Activated CD4-positive, CD25-positive, alpha-beta regulatory T cell treated with anti-CD3 and anti-CD28 coated beads, Interleukin-2, amount 50 U/mL, for 24 hours (primary cell): ENCODE measurements at regions not wholly inside any gene's neighbourhood (a gene's known extent, or its start where the extent isn't known, plus 50 kb on each side); places are given as distances from the start of the nearest gene placed in this dataset.

Source experiments
- ATAC-seq, 2 donors: fragments of 150-1000 bp; cut with Tn5 transposase; one replicate each; pipeline ENCODE4 v1.10.0; 2021; ENCODE audit warnings: mild to moderate bottlenecking in 1 of 2, moderate library complexity in 1 of 2

- no peak for ATAC-seq
Observed at GRCh38 chr5:112024769-112025168, 267.8 kb upstream of the NREP start.

- no peak for ATAC-seq
Observed at GRCh38 chr5:112024221-112024620, 267.2 kb upstream of the NREP start.

GRCh38 chr5:112023766-112024165 lies 266.8 kb upstream of the NREP start:
- no peak for ATAC-seq

- ATAC-seq = no peak
Observed at GRCh38 chr5:112018846-112019245, 261.9 kb upstream of the NREP start.

- no peak for ATAC-seq
Observed at GRCh38 chr5:112016980-112017379, 260.0 kb upstream of the NREP start.

- ATAC-seq = no peak
Observed at GRCh38 chr5:112014783-112015395, 257.9 kb upstream of the NREP start.

- ATAC-seq = no peak
Observed at GRCh38 chr5:112013660-112014059, 256.7 kb upstream of the NREP start.

- ATAC-seq = no peak
Observed at GRCh38 chr5:112012104-112012503, 255.1 kb upstream of the NREP start.

GRCh38 chr5:112010475-112010874 lies 253.5 kb upstream of the NREP start:
- no peak for ATAC-seq

GRCh38 chr5:112006721-112007120 lies 249.7 kb upstream of the NREP start:
- no peak for ATAC-seq

- ATAC-seq = no peak
Observed at GRCh38 chr5:112005623-112005930, 248.6 kb upstream of the NREP start.

- ATAC-seq = no peak
Observed at GRCh38 chr5:112004867-112005622, 248.1 kb upstream of the NREP start.

GRCh38 chr5:112002376-112002775 lies 245.4 kb upstream of the NREP start:
- no peak for ATAC-seq

GRCh38 chr5:111999286-111999685 lies 242.3 kb upstream of the NREP start:
- ATAC-seq = no peak

- ATAC-seq = no peak
Observed at GRCh38 chr5:111998871-111999270, 241.9 kb upstream of the NREP start.

GRCh38 chr5:111997711-111998110 lies 240.7 kb upstream of the NREP start:
- no peak for ATAC-seq

- no peak for ATAC-seq
Observed at GRCh38 chr5:111997308-111997707, 240.3 kb upstream of the NREP start.

- no peak for ATAC-seq
Observed at GRCh38 chr5:111996574-111996973, 239.6 kb upstream of the NREP start.

GRCh38 chr5:111995701-111996100 lies 238.7 kb upstream of the NREP start:
- no peak for ATAC-seq

GRCh38 chr5:111993242-111993641 lies 236.2 kb upstream of the NREP start:
- no peak for ATAC-seq

GRCh38 chr5:111984044-111984443 lies 227.1 kb upstream of the NREP start:
- peak in 1 of 2 donors; percentile 32 for ATAC-seq

- ATAC-seq = no peak
Observed at GRCh38 chr5:111983459-111983858, 226.5 kb upstream of the NREP start.

GRCh38 chr5:111977436-111977829 lies 220.4 kb upstream of the NREP start:
- ATAC-seq = no peak

- no peak for ATAC-seq
Observed at GRCh38 chr5:111976705-111977435, 219.9 kb upstream of the NREP start.
